NOMO-1 treated with dmso at 0.1 percent for 144 hours (cell line): ENCODE measurements at regions not wholly inside any gene's neighbourhood (a gene's known extent, or its start where the extent isn't known, plus 50 kb on each side); places are given as distances from the start of the nearest gene placed in this dataset.

Experiments
- DNase-seq: peaks from one replicate; lab custom pipeline; 2025; ENCODE audit not compliant: unreplicated experiment; lab: John Stamatoyannopoulos, UW

- DNase-seq = no peak
These were observed 385.2 kb downstream of the PLK2 start for GRCh38 chr5:58074717-58075116.

- no peak for DNase-seq
These were observed 385.7 kb downstream of the PLK2 start for GRCh38 chr5:58074222-58074621.

- no peak for DNase-seq
These were observed 386.6 kb downstream of the PLK2 start for GRCh38 chr5:58073243-58073642.

- DNase-seq = no peak
These were observed 387.5 kb downstream of the PLK2 start for GRCh38 chr5:58072300-58072965.

GRCh38 chr5:58071566-58071965 is 388.3 kb downstream of the PLK2 start:
- no peak for DNase-seq

- DNase-seq = no peak
These were observed 390.0 kb downstream of the PLK2 start for GRCh38 chr5:58069846-58070245.

GRCh38 chr5:58069016-58069705 is 390.7 kb downstream of the PLK2 start:
- no peak for DNase-seq

GRCh38 chr5:58066557-58066956 is 393.3 kb downstream of the PLK2 start:
- no peak for DNase-seq

- DNase-seq = no peak
These were observed 393.8 kb downstream of the PLK2 start for GRCh38 chr5:58066076-58066475.

- DNase-seq = no peak
These were observed 395.1 kb downstream of the PLK2 start for GRCh38 chr5:58064801-58065200.

GRCh38 chr5:58060996-58061395 is 398.9 kb downstream of the PLK2 start:
- DNase-seq = no peak

- DNase-seq = no peak
These were observed 402.6 kb downstream of the PLK2 start for GRCh38 chr5:58057324-58057723.

- no peak for DNase-seq
These were observed 403.3 kb downstream of the PLK2 start for GRCh38 chr5:58056546-58056945.

GRCh38 chr5:58054018-58054417 is 405.9 kb downstream of the PLK2 start:
- DNase-seq = no peak

GRCh38 chr5:58048954-58049353 is 410.9 kb downstream of the PLK2 start:
- no peak for DNase-seq

GRCh38 chr5:58048185-58048925 is 411.5 kb downstream of the PLK2 start:
- DNase-seq = no peak

GRCh38 chr5:58046371-58046770 is 413.5 kb downstream of the PLK2 start:
- DNase-seq = no peak

- DNase-seq = no peak
These were observed 415.7 kb downstream of the PLK2 start for GRCh38 chr5:58044166-58044565.

- DNase-seq = no peak
These were observed 416.6 kb downstream of the PLK2 start for GRCh38 chr5:58043032-58043945.

GRCh38 chr5:58041884-58042283 is 418.0 kb downstream of the PLK2 start:
- no peak for DNase-seq

- no peak for DNase-seq
These were observed 419.0 kb downstream of the PLK2 start for GRCh38 chr5:58040846-58041245.
